A673 (cell line): ENCODE measurements at regions not wholly inside any gene's neighbourhood (a gene's known extent, or its start where the extent isn't known, plus 50 kb on each side); places are given as distances from the start of the nearest gene placed in this dataset.

ENCODE experiments used
- EZH2 ChIP-seq: fragments of 200-600 bp; sonication (generic); IDR thresholded peaks from 2 replicates; pipeline ENCODE4 v1.6.1; 2017; ENCODE audit warnings: borderline replicate concordance, low read depth, mild to moderate bottlenecking, mixed read lengths, antibody characterized with exemption, low read length; ENCODE audit not compliant: poor library complexity, severe bottlenecking
- TF ChIP-seq, protein P1 (sequence below): fragments of 300-800, 200-600 bp; sonication (generic); conservative IDR thresholded peaks from 2 replicates; pipeline ENCODE4 v1.5.1; 2017; ENCODE audit warnings: low read depth, mild to moderate bottlenecking, antibody characterized with exemption, low read length, moderate library complexity, mixed read lengths

- TF ChIP-seq, protein P1, sequence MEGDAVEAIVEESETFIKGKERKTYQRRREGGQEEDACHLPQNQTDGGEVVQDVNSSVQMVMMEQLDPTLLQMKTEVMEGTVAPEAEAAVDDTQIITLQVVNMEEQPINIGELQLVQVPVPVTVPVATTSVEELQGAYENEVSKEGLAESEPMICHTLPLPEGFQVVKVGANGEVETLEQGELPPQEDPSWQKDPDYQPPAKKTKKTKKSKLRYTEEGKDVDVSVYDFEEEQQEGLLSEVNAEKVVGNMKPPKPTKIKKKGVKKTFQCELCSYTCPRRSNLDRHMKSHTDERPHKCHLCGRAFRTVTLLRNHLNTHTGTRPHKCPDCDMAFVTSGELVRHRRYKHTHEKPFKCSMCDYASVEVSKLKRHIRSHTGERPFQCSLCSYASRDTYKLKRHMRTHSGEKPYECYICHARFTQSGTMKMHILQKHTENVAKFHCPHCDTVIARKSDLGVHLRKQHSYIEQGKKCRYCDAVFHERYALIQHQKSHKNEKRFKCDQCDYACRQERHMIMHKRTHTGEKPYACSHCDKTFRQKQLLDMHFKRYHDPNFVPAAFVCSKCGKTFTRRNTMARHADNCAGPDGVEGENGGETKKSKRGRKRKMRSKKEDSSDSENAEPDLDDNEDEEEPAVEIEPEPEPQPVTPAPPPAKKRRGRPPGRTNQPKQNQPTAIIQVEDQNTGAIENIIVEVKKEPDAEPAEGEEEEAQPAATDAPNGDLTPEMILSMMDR: no peak
- TF ChIP-seq EZH2: no peak
These were observed 102.2 kb upstream of the ARRDC4 start for GRCh38 chr15:97858296-97858695.
